Natural killer cell treated with Interleukin-12 subunit alpha and Interleukin-12 subunit beta and Interleukin-15 and Interleukin-18, amount 100 ng/mL, for 72 hours (primary cell): ENCODE measurements at regions not wholly inside any gene's neighbourhood (a gene's known extent, or its start where the extent isn't known, plus 50 kb on each side); places are given as distances from the start of the nearest gene placed in this dataset.

Experiments
- ATAC-seq, 2 donors: fragments of 150-1000 bp; cut with Tn5 transposase in 1 of 2; sonication (Bioruptor Pico), chemical (Tn5 transposase) in 1 of 2; 2 replicates each; pipeline ENCODE4 v1.10.0; 2021
- DNase-seq: peaks from one replicate; pipeline ENCODE4 v3.0.0; 2022; ENCODE audit warnings: low spot score
- H3K27ac Mint-ChIP-seq, 2 donors: 1 replicate in 1 of 2; 2 replicates in 1 of 2; pipeline ENCODE4 v1.8.0; 2022; ENCODE audit warnings: mixed read lengths in 2 of 2, mild to moderate bottlenecking in 1 of 2, moderate library complexity in 1 of 2
- H3K27me3 Mint-ChIP-seq, 2 donors: 1 replicate in 1 of 2; 2 replicates in 1 of 2; pipeline ENCODE4 v1.8.0; 2022; ENCODE audit warnings: mixed read lengths in 2 of 2
- H3K36me3 Mint-ChIP-seq: one replicate; pipeline ENCODE4 v1.8.0; 2022; ENCODE audit warnings: mixed read lengths
- H3K4me1 Mint-ChIP-seq, 2 donors: 1 replicate in 1 of 2; 2 replicates in 1 of 2; pipeline ENCODE4 v1.8.0; 2022; ENCODE audit warnings: low read depth in 2 of 2, mixed read lengths in 2 of 2, mild to moderate bottlenecking in 1 of 2
- H3K4me3 Mint-ChIP-seq: one replicate; pipeline ENCODE4 v1.8.0; 2022; ENCODE audit warnings: mixed read lengths
- H3K9me3 Mint-ChIP-seq: 2 replicates; pipeline ENCODE4 v1.8.0; 2022; ENCODE audit warnings: mixed read lengths

DNA sequence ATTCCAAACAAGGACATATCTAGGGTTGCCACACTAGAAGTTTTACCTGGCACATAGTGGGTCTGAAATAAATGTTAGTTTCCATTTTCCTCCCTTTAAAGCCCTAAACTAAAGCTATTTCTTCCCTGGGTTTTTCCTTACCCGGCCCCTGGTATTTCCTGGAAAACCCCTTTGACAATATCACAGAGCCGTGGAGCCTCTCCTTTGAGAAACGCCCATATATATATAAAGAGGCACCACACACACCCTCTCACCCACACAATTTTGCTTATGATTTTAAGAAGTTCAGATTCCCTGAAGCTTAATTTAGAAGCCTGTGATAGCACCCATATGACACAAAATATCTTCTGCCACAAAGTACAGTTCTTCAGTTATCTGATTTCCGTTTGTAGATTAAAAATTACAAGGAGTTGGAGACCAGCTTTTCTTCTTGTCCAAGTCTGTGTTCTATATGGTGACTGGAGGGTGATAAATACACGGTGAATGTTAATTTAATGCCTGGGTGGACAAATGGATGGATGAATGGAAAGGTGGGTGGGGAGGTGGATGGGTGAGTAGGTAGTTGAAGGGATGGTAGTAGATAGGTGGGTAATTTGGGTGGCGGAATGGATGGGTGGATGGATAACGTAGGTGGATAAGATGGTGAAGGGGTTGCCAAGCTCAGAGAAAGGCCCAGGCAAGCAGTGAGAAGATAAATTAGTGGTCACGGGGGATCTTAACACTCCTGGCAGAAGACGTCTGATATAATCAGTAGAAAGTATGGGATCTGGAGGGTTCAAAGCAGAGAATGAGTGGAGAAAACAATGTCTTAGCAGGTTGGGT is 154.4 kb upstream of the FGGY start:
- H3K27me3 Mint-ChIP-seq: peaks cover 0 to 9% of the 10 kb centered on the region in 2 donors
- no peaks in the 10 kb centered on the region for H3K9me3 Mint-ChIP-seq
- DNase-seq (no peak), ATAC-seq (no peak)
- H3K27ac Mint-ChIP-seq: peak overlapping the region; percentile 15 to 84
- no peaks in the 10 kb centered on the region for H3K36me3 Mint-ChIP-seq
- peaks cover 34 to 36% of the 10 kb centered on the region in 2 donors for H3K4me1 Mint-ChIP-seq
- peak overlapping the region; percentile 38 for H3K4me3 Mint-ChIP-seq

DNA sequence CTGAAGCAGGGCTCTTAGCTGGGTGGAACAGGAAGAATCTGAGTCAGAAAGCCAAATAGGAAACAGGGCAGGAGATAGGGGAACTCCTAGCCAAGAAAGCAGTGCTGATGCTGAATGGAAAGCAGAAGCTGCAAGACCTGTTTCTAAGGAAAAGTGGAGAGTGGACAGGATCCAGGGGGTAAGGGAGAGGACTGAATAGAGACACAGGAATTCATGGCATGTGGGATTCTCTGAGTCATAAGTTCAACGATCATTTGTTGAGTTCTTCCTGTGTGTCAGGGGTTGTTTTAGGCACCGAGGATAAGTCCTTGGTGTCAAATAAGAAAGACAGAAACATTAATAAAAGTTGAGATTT is 153.8 kb upstream of the FGGY start:
- Mint-ChIP-seq H3K27ac (peak overlapping the region; percentile 15 to 84), H3K4me1 (peaks cover 38 to 41% of the 10 kb centered on the region in 2 donors), H3K9me3 (no peaks in the 10 kb centered on the region), H3K27me3 (peaks cover 0 to 9% of the 10 kb centered on the region in 2 donors), H3K36me3 (no peaks in the 10 kb centered on the region), H3K4me3 (peak overlapping the region; percentile 38)
- ATAC-seq (no peak), DNase-seq (no peak)

DNA sequence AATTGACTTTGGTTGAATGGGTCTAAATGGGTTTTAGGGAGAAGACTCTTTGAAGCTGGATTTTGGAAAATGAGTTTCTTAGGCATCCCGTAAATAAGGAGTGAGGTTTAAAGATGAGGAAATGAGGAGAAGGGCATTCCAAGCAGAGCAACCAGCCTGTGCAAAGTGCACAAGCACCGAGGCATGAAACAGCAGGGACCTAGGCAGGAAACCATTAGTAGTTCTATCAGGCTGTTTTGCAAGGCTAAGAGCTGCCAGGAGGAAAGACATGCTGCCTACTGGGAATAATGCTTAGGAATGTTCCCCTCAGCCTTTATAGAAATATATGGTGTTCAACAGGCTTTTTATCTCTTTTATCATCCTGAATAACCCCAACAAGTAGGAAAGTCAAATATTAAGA is 153.1 kb upstream of the FGGY start:
- peak overlapping the region in 1 of 2 donors; percentile 84 for H3K27ac Mint-ChIP-seq
- peaks cover 0 to 7% of the 10 kb centered on the region in 2 donors for H3K27me3 Mint-ChIP-seq
- ATAC-seq: no peak
- H3K4me1 Mint-ChIP-seq: peaks cover 34 to 41% of the 10 kb centered on the region in 2 donors
- H3K36me3 Mint-ChIP-seq: no peaks in the 10 kb centered on the region
- no peak for DNase-seq
- no peak overlapping the region for H3K4me3 Mint-ChIP-seq
- no peaks in the 10 kb centered on the region for H3K9me3 Mint-ChIP-seq

DNA sequence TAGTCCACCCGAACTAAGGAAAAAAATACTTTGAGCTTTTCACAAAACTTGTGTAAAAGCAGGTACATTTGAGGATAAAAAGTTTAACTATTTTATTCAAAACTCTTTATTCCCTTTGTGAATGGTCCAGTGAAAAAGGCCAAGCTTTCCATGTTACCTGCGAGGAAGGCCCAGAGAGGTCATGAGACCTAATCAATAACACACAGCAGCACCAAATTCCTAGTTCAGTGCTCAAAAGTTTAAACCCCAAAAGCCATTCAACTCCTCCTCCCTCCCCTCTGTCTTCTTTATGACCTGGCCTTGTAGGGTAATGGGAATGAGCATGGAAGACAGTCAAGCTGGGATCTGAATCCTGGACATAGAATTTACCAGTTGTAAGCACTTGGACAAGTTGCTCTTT is 151.9 kb upstream of the FGGY start:
- no peak overlapping the region for H3K4me3 Mint-ChIP-seq
- H3K36me3 Mint-ChIP-seq: no peaks in the 10 kb centered on the region
- DNase-seq: no peak
- H3K4me1 Mint-ChIP-seq: peaks cover 34 to 41% of the 10 kb centered on the region in 2 donors
- H3K27me3 Mint-ChIP-seq: peaks cover 0 to 7% of the 10 kb centered on the region in 2 donors
- ATAC-seq: no peak
- no peaks in the 10 kb centered on the region for H3K9me3 Mint-ChIP-seq
- H3K27ac Mint-ChIP-seq: no peak overlapping the region

DNA sequence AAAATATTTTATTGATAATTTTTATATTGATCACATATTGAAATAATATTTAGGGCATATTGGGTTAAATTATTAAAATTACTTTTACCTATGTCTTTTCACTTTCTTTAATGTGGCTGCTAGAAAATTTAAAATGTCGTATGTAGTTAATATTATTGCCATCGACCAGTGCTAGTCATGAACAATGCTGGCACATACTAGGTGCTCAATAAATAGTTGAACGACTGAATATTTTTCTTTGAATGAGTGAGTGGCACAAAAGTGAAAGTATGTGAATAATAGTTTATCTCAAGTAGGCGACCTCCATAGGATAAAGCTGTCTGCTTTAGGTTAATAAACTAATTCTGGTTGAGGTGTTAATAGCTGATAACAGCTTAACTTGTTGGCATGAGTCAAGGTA is 150.8 kb upstream of the FGGY start:
- H3K9me3 Mint-ChIP-seq: no peaks in the 10 kb centered on the region
- H3K4me1 Mint-ChIP-seq: peaks cover 36 to 39% of the 10 kb centered on the region in 2 donors
- H3K27ac Mint-ChIP-seq: peak overlapping the region; percentile 78 to 95
- no peaks in the 10 kb centered on the region for H3K36me3 Mint-ChIP-seq
- H3K27me3 Mint-ChIP-seq: peaks cover 0 to 7% of the 10 kb centered on the region in 2 donors
- ATAC-seq: no peak
- peak overlapping the region; percentile 88 for H3K4me3 Mint-ChIP-seq
- DNase-seq: no peak

DNA sequence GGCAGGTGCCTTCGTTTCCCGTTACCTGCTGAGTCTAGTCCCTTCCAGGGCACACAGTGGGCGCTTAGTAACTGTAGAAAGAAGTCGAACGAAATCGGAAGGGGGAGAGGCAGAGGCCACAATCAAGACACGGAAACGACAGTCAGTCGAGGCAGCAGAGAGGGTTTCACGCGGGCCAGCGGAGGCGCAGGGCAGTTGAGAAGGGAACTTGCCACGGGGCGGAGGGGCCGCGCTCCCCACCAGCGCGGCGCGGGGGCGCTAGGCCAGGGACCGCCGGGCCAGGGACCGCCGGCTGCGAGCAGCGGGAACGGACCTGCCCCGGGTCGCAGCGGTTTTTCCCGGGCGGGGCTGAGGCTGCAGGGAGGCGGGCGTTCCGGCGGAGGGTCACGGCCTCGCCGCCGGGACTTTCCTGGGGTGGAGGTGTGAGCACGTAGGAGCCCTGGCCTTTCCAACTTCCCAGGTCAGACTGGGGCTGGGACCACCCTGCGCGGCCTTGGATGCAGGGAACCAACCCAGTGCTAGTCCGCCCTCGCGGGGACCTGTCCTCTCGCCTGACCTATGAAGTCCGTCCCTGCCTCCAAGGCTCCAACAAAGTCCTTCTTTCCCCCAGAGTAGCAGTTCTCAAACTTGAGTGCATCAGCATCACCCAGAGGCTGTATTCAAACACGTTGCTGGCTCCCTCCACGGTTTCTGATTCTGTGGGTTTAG is 150.1 kb upstream of the FGGY start:
- Mint-ChIP-seq H3K27me3 (peaks cover 0 to 7% of the 10 kb centered on the region in 2 donors), H3K36me3 (no peaks in the 10 kb centered on the region), H3K9me3 (no peaks in the 10 kb centered on the region), H3K4me1 (peaks cover 40 to 41% of the 10 kb centered on the region in 2 donors), H3K4me3 (peak overlapping the region; percentile 88), H3K27ac (peak overlapping the region; percentile 78 to 95)
- ATAC-seq (peak; percentile 89 to 93), DNase-seq (peak; percentile 86)

DNA sequence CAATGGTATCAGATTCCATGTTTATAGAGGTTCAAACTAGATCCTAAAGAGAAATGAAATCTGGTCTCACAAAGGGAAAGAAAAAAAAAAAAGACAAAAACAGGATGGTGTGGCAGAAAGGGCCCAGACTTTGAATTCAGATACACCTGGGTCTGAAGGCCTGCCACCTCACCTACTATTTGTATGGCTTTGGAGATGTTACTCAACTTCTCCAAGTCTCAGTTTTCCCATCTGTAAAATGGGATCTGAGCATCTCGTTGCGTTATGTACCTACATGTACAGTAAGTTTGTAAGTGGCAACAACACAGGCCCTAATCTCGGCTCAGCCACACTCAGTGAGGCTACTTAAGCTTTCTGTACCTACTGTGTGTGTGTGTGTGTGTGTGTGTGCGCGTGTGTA is 147.5 kb upstream of the FGGY start:
- Mint-ChIP-seq H3K4me1 (peaks cover 25 to 26% of the 10 kb centered on the region in 2 donors), H3K36me3 (no peaks in the 10 kb centered on the region), H3K4me3 (no peak overlapping the region), H3K9me3 (no peaks in the 10 kb centered on the region), H3K27ac (peak overlapping the region in 1 of 2 donors; percentile 18), H3K27me3 (no peaks in the 10 kb centered on the region)
- DNase-seq (no peak), ATAC-seq (no peak)

DNA sequence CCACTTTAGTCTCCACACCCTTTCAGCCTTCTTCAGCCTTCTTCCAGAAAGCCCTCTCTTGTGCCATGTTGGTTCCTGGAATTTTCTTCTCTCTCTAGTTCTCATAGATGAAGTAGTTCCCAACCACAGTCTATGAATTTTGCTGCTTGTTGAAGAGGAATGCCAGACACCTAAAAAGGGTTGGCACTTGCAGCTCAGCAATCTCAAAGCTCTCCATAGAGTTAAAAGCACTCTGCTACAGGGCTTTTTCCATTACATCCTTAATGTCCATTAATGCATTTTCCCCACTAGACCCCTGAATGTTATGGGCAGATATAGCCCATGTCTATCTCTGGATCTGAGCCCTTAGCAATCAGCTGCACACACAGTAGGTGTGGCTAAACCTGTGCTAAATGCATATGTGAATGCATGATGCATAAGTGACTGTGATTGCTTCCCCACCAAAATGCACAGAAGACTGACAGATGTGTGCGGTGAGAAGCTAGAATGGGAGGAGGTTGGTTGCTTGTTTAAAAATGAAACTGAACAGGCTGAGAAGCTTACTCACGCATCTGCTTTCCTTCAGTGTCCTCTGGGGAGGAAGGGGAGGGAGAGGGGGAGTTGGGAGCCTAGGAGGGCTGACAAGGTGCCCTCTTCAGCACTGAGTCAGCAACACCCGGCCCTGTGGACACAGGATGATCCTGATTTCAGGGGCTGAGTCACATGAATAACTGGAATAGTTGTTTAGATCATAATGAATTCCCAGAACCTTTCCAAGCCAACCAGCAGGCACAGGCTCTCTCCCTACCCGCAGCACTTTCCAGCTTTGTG is 146.1 kb upstream of the FGGY start:
- Mint-ChIP-seq H3K36me3 (no peaks in the 10 kb centered on the region), H3K9me3 (no peaks in the 10 kb centered on the region), H3K4me1 (peaks cover 25 to 26% of the 10 kb centered on the region in 2 donors), H3K27ac (peak overlapping the region in 1 of 2 donors; percentile 34), H3K4me3 (peak overlapping the region; percentile 40), H3K27me3 (no peaks in the 10 kb centered on the region)
- ATAC-seq (peak; percentile 53 to 56), DNase-seq (no peak)

DNA sequence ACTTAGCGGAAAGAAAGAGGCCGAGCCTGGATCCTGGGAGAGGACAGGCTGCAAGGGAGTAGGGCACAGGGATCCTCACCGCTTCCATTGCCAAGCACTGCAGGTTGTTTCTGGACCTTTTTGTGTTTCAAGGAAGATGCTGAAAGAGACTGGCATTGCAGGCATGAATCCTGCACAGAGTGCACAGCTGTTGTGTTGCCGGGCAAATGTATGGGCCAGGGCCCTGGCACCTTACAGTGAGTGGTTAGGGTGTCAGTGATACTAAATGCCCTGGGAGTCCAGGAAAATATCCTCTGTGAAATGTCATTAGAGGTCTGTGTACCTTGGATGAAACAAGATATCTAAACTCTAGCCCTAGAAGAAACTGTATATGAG is 145.5 kb upstream of the FGGY start:
- Mint-ChIP-seq H3K27me3 (no peaks in the 10 kb centered on the region), H3K9me3 (no peaks in the 10 kb centered on the region), H3K27ac (peak overlapping the region in 1 of 2 donors; percentile 34), H3K4me1 (peaks cover 21 to 22% of the 10 kb centered on the region in 2 donors), H3K4me3 (no peak overlapping the region), H3K36me3 (no peaks in the 10 kb centered on the region)
- DNase-seq (no peak), ATAC-seq (no peak)

DNA sequence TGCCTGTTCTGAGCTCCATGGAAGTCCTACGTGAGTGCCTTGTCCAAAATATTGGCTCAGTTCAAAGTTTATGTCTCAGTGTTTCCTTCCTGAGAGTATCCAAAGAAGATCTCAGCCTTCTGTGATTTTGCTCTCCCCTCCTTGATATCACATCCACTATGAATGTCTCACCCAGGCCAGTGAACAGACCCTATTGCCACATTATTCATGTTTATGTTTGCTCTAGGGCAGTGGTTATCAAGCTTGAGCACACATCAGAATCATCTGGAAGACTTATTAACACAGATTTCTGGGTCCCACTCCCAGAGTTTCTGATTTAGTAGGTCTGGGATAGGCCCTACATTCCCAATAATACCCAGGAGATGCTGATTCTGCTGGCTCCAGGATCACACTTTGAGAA is 145.0 kb upstream of the FGGY start:
- H3K27me3 Mint-ChIP-seq: no peaks in the 10 kb centered on the region
- peak overlapping the region in 1 of 2 donors; percentile 34 for H3K27ac Mint-ChIP-seq
- DNase-seq (no peak), ATAC-seq (no peak)
- H3K9me3 Mint-ChIP-seq: no peaks in the 10 kb centered on the region
- peaks cover 18 to 19% of the 10 kb centered on the region in 2 donors for H3K4me1 Mint-ChIP-seq
- no peaks in the 10 kb centered on the region for H3K36me3 Mint-ChIP-seq
- H3K4me3 Mint-ChIP-seq: no peak overlapping the region

DNA sequence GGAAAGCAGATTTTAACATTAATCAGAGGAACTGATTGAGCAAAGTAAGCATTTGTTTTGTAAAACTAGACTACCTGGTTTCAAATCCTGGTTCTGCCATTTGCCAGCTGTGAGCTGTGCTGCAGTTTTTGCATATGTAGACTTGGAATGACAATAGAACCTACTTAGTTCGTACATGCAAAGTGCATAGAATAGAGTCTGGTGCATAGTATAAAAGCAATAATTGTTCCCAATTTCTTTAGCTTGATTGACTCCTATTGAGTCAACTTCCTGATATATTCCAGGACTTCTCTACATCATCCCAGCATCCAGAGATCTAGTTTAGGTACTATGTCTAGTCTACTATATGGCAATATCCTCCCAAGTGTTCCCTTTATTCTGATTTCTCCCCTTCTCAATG is 144.4 kb upstream of the FGGY start:
- H3K27me3 Mint-ChIP-seq: no peaks in the 10 kb centered on the region
- H3K36me3 Mint-ChIP-seq: no peaks in the 10 kb centered on the region
- ATAC-seq (no peak), DNase-seq (no peak)
- H3K9me3 Mint-ChIP-seq: no peaks in the 10 kb centered on the region
- H3K4me3 Mint-ChIP-seq: no peak overlapping the region
- no peak overlapping the region for H3K27ac Mint-ChIP-seq
- H3K4me1 Mint-ChIP-seq: peaks cover 14 to 18% of the 10 kb centered on the region in 2 donors

DNA sequence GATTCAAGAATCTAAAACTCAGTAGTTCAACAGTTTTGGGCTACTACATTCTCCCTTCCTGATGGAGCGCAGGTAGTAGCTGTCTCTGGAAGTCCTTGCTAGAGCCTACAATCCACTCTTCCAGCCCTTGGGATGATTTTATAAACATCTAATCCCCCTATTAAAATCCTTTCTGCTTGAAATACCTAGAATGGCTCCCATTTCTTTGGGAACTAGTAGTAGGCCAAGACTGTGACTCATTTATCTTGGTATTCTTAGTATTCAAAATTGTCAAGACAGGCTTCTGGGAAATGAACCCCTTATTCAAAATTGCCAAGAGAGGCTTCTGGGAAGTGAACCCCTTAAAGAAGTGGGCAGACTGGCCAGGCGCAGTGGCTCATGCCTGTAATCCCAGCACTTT is 142.5 kb upstream of the FGGY start:
- ATAC-seq: no peak
- DNase-seq: no peak
- no peak overlapping the region for H3K27ac Mint-ChIP-seq
- no peak overlapping the region for H3K4me3 Mint-ChIP-seq
- no peaks in the 10 kb centered on the region for H3K27me3 Mint-ChIP-seq
- H3K36me3 Mint-ChIP-seq: peaks cover 10% of the 10 kb centered on the region
- H3K9me3 Mint-ChIP-seq: peaks cover 6% of the 10 kb centered on the region
- H3K4me1 Mint-ChIP-seq: peaks cover 9 to 14% of the 10 kb centered on the region in 2 donors

DNA sequence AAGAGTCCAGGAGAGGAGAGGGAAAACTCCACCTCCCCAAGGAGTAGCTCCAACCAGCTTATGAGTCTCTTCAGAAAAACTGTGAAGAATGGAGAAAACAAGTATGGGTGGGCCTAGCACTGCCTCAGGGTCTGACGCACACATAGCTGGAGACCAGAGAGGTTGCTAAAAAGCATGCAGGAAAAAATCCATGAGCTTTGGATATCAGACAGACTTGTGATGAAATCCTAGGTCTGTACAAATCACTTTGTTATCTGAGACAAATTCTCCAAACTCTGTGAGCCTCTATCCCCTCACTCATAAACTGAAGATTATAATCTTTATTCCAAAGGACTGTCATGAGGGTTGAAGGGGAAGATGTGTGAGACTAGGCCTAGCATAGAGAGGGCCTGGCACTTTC is 141.5 kb upstream of the FGGY start:
- no peak for DNase-seq
- H3K4me3 Mint-ChIP-seq: no peak overlapping the region
- ATAC-seq: no peak
- H3K9me3 Mint-ChIP-seq: peaks cover 6% of the 10 kb centered on the region
- peaks cover 8 to 11% of the 10 kb centered on the region in 2 donors for H3K4me1 Mint-ChIP-seq
- no peaks in the 10 kb centered on the region for H3K27me3 Mint-ChIP-seq
- no peak overlapping the region for H3K27ac Mint-ChIP-seq
- peaks cover 10% of the 10 kb centered on the region for H3K36me3 Mint-ChIP-seq
